HG03442 (cell line): ENCODE measurements at regions not wholly inside any gene's neighbourhood (a gene's known extent, or its start where the extent isn't known, plus 50 kb on each side); places are given as distances from the start of the nearest gene placed in this dataset.
"Not testable (repeated sequence)": the region's sequence is repeated elsewhere in the genome, so short reads cannot be mapped to it uniquely, and the experiment has no call there.

Experiments used
- ATAC-seq: cut with Tn5 transposase; IDR thresholded peaks from one replicate; pipeline ENCODE4 v1.9.1; 2021; ENCODE audit warnings: mild to moderate bottlenecking, moderate library complexity; ENCODE audit not compliant: unreplicated experiment

- ATAC-seq = peak; percentile 80
Observed at GRCh38 chr9:13450723-13451122, 171.2 kb upstream of the MPDZ start.

DNA sequence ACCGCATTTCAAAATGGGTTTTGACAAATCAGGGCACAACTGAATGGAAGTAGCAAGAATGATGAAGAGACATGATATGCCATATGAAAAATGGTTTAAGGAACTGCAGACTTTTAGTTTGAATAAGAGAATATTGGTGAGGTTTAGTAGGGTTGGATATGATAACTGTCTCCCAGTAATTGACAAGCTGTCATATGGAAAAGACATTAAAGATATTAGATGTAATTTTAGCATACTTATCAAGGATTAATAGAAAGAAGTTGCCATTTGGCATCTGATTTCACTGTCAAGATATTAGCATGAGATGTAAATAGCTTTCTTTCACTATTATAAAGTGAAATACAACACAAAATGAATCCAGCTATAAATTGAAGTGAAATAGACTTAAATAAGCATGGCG is 169.0 kb upstream of the MPDZ start:
- ATAC-seq = no peak

DNA sequence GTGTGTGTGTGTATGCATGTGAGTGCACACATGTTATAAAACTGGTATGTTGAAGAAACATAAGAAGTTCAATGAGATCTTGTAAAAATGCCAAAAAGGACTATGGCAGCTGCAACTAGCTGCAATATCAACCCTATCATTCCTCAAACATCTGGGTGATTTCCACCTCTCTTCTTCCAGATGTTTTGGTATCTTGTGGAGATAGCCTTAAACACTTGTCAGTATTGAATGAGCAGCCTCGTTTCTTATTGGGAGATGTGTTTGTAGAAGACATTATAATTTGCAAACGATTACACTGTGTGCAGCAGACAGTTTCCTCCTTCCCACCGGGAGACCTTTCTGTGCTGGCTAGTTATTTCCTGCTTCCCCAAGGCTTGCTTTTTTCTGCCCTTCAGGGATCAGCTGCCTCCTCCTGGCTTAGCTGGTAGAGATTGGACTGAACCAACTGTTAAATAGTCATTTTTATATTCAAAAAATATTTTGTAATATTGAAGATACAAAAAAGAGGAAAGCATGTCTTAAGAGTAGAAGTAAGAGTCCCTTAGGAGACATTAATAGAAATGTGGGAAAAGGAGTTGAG is 168.4 kb upstream of the MPDZ start:
- ATAC-seq = no peak

GRCh38 chr9:13446938-13447842 is 167.7 kb upstream of the MPDZ start:
- no peak for ATAC-seq

DNA sequence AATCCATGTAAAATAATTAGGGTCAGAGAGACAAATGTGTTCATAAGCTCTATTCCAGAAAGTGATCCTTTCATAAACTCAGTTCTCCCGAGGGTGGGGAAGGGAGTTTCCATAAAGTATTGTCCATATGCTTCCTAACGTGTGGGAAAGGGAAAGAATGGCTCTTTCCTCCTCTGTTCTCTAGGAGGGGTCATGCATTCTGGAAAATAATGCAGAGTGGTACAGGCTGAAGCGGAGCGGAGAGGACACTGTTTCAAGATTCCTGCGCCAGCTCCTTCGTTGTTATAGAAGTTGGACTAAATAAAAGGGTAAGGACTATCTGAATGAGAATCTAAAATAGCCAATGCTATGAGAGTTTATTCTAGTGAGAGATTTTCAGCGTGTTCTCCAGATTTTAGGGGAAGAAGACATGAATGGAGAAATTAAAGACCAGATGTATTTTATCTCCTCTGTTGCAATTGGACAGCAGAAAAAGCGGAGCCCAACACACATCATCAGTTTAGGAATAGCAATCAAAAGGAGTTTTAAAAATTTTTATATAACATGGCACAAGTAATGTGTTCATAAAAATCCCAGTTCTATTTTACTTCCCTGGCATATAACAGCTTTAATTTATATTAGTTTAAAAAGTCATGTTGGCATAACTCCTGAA is 166.9 kb upstream of the MPDZ start:
- no peak for ATAC-seq

DNA sequence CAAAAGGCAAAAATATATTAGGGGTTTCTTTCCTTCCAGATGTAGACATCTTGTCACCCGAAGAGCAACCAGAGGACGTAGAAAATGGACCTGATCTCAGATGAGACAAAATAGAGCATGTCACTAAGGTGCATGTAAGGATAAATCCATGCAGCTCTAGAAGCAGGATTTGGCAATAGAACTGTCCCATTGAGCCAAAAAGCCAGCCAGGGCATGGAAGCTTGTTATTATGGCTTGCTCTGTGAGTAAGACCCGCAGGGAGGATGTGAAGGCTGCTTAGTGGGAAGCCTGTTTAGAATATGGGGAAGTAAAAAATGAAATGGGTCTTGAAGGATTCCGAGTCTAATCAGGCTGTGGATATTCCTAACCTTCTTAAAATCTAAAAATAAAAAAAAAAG is 165.6 kb upstream of the MPDZ start:
- no peak for ATAC-seq

GRCh38 chr9:13444245-13445102 is 165.0 kb upstream of the MPDZ start:
- ATAC-seq = no peak

- ATAC-seq = no peak
Observed at GRCh38 chr9:13443346-13444244, 164.1 kb upstream of the MPDZ start.

GRCh38 chr9:13439685-13440476 is 160.4 kb upstream of the MPDZ start:
- ATAC-seq = no peak

GRCh38 chr9:13437866-13438265 is 158.4 kb upstream of the MPDZ start:
- ATAC-seq = no peak

GRCh38 chr9:13436591-13436990 is 157.1 kb upstream of the MPDZ start:
- ATAC-seq = no peak

DNA sequence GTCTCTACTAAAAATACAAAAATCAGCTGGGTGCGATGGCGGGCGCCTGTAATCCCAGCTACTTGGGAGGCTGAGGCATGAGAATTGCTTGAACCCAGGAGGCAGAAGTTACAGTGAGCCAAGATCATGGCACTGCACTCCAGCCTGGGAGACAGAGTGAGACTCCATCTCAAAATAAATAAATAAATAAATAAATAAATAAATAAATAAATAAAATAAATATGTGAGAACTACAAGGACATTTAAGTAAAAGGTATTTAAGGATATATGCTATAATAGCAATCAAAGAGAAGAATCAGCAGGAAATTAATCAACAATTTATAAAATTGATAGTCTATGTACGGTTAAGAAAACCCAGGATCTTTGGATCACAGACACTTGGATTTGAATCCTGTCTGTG is 154.0 kb upstream of the MPDZ start:
- not testable (repeated sequence) for ATAC-seq

DNA sequence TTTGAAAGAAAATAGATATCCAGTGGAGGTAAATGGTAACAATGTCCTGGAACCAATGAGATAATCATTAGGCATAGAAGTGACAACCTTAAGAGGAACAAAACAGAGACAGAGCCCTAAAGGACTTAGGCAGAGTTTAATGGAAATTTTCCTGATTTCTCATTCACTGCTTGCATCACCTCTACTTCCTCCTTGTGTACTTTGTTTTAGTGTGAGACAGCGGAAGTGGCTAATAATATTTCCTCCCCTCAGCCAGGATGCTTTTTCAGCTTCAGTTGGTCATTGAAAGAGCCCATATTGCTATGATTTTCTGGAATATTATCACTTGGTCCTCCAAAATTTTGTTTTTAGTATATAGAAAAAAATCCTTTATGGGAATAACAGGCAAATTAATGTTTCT is 153.4 kb upstream of the MPDZ start:
- ATAC-seq = no peak

DNA sequence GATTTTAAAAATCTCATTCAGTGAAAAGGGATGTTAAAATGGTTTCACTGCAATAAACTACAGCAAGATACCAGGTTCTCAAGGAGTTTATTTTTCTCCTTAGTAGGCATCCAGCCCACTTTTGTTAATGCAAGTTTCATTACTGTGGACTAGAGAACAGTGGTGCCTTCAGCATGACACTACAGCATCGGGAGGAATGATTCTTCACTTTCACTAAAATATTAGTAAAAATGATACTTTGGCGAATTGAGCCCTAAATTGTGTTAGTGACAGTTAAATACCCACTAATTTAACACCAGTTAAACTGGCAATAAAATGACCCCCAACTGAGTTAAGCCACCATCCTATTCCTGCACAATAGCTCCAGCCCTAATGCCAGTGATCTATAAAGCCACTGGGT is 152.2 kb upstream of the MPDZ start:
- no peak for ATAC-seq

DNA sequence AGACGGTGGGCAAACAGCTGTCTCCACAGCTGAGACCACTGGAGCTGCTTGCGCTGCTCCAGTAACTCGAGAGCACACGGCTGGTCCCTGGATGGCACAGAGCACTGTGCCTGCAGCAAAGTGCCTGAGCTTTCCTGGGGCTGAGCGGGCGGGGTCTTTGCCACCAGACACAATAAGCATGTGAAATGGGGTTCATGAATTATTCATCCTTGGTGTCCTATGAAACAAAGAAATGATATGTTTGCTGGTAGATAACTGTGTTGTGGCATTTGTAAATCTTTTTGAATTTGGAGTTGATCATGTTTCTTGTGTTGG is 151.7 kb upstream of the MPDZ start:
- ATAC-seq = no peak

DNA sequence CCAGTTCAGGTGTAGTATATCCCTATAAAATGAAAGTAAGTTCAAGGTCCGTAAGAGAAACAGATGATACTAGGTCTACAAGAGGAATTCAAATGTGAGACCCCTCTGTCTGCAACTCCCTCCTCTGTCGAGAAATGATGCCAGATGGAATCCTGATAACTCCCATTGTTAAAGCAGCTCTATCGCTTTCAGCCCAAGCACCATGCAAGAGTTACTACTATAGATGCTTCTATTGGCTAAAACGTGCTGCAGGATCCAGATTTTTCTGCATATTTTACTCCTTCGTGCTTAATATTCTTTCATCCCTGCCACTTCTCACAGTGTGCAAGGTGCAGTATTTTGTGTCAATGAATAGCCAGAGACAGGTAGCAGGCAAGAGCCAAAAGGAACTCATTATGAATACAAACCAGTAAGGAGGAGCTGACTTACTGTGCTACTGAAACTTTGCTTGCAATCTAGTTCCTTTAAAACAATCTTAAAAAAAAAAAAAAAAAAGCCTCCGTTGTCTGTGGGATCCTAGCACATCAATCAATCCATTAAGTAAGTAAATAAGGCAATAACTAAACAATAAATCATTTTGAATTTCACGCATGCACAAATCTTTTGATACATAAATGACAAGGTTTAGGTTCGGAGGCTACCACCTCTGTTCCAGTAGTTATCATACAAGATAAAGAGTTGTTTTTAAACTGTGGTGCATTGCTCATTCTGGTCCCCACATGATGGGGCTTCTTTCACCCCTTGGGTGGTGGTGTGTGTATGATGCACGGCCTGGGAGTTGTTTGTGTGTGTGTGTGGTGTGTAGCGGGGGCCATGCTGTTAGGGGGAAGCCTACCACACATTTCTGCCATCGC is 151.1 kb upstream of the MPDZ start:
- ATAC-seq = no peak

- ATAC-seq = no peak
Observed at GRCh38 chr9:13429301-13430190, 150.1 kb upstream of the MPDZ start.

- no peak for ATAC-seq
Observed at GRCh38 chr9:13428766-13429165, 149.3 kb upstream of the MPDZ start.
